Adrenal gland (tissue), 9 donors: ENCODE measurements at regions not wholly inside any gene's neighbourhood (a gene's known extent, or its start where the extent isn't known, plus 50 kb on each side); places are given as distances from the start of the nearest gene placed in this dataset.

Experiments
- DNase-seq, 7 donors: peaks; one replicate each; pipeline ENCODE4 v3.0.0-alpha.2; 2019 to 2020
- H3K27ac ChIP-seq, 5 donors: fragments of 200-600 bp; sonication (generic) in 4 of 5; 1 replicate in 3 of 5; 2 replicates in 2 of 5; pipeline versions ENCODE4 v1.5.1 to v1.8.0; 2016 to 2020; ENCODE audit warnings: mild to moderate bottlenecking in 1 of 5
- H3K27me3 ChIP-seq: fragments of 200-600 bp; 2 replicates; pipeline ENCODE4 v1.8.0; 2021
- H3K36me3 ChIP-seq, 2 donors: fragments of 200-600 bp; replicated peaks in 1 of 2; 1 replicate in 1 of 2; 2 replicates in 1 of 2; pipeline versions ENCODE4 v1.5.1 to v1.8.0; 2018 to 2022
- H3K4me1 ChIP-seq, 2 donors: fragments of 200-600 bp; replicated peaks in 1 of 2; 1 replicate in 1 of 2; 2 replicates in 1 of 2; pipeline versions ENCODE4 v1.5.1 to v1.8.0; 2018 to 2021
- H3K4me3 ChIP-seq, 4 donors: fragments of 200-600 bp; sonication (generic) in 3 of 4; one replicate each; pipeline ENCODE4 v1.5.1; 2016 to 2018
- H3K9me3 ChIP-seq, 3 donors: fragments of 200-600 bp; sonication (generic) in 1 of 3; replicated peaks in 1 of 3; 1 replicate in 2 of 3; 2 replicates in 1 of 3; pipeline versions ENCODE4 v1.5.1 to v1.8.0; 2016 to 2021
- POLR2A ChIP-seq, 2 donors: fragments of 450-650 bp; IDR thresholded peaks; one replicate each; pipeline ENCODE4 v1.6.1; 2017; ENCODE audit warnings: antibody characterized with exemption in 2 of 2, mild to moderate bottlenecking in 2 of 2, moderate library complexity in 1 of 2
- WGBS, 4 donors: extraction: QIAGEN DNeasy Blood & Tissue Kit in 2 of 4; methylation state at CpG; one replicate each; pipeline versions ENCODE4 v1.1.5 to v1.1.7; 2013 to 2017; 5-methylcytosine and 5-hydroxymethylcytosine counted together
- intact Hi-C, 2 donors: fragments of 100-400 bp; cut with DNase I; formaldehyde crosslinking; loops; one replicate each; pipeline versions ENCODE4 v1.14.1 to v1.15.0; 2022 to 2023
- TF ChIP-seq, protein P1 (sequence below), 6 experiments: fragments of 450-650 bp in 4 of 6; fragments of 200-600 bp in 2 of 6; sonication (generic) in 1 of 6; IDR thresholded peaks; 1 replicate in 5 of 6; 2 replicates in 1 of 6; pipeline versions ENCODE4 v1.5.1 to v1.8.0; 2016 to 2021; ENCODE audit warnings: antibody characterized with exemption in 6 of 6, mild to moderate bottlenecking in 2 of 6, moderate library complexity in 1 of 6
- donor health status: healthy with polysubstance abuse.
- donor health status: Bipolar disorder and iron deficiency.
- donor health status: DM: yes; HTN: yes; CAD: no.
- donor health status: DM: no; HTN: no; CAD: no.
- donor health status: DM: no; HTN: no; CAD: no.

- intact Hi-C loops = no loop called here
- no peaks in the 10 kb centered on the region for H3K4me1 ChIP-seq
- H3K4me3 ChIP-seq = no peak overlapping the region
- DNase-seq = no peak
- TF ChIP-seq, protein P1, sequence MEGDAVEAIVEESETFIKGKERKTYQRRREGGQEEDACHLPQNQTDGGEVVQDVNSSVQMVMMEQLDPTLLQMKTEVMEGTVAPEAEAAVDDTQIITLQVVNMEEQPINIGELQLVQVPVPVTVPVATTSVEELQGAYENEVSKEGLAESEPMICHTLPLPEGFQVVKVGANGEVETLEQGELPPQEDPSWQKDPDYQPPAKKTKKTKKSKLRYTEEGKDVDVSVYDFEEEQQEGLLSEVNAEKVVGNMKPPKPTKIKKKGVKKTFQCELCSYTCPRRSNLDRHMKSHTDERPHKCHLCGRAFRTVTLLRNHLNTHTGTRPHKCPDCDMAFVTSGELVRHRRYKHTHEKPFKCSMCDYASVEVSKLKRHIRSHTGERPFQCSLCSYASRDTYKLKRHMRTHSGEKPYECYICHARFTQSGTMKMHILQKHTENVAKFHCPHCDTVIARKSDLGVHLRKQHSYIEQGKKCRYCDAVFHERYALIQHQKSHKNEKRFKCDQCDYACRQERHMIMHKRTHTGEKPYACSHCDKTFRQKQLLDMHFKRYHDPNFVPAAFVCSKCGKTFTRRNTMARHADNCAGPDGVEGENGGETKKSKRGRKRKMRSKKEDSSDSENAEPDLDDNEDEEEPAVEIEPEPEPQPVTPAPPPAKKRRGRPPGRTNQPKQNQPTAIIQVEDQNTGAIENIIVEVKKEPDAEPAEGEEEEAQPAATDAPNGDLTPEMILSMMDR (IDR thresholded peaks at IDR 0.05) = no peak
- no peak for TF ChIP-seq POLR2A (IDR thresholded peaks at IDR 0.05)
- no peaks in the 10 kb centered on the region for H3K9me3 ChIP-seq
- H3K27ac ChIP-seq = no peak overlapping the region
- no peaks in the 10 kb centered on the region for H3K36me3 ChIP-seq
- 40 to 46% (median 44%) methylated on average over 3 of the region's 3 CpGs for WGBS, 4 donors
- no peaks in the 10 kb centered on the region for H3K27me3 ChIP-seq
Measured at GRCh38 chr14:26934151-26934550, 336.3 kb upstream of the NOVA1 start.

DNA sequence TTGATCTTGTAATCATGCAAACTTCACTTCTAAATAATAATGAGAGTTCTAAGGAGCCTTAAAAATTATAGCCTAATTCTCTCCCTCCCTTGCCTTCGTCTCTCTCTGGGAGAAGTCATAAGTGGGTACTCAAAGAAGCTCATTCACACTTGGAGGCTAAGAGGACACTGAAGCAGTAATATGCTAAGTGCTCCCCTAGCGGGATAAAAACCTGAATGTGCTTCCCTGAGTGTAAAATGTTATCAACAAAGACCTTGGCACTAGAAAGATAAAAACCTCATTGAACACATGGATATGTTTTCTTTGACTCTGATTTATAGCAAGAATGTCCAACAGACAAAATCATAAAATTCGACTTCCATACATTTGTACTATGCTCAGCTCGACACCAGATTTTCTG lies 337.9 kb upstream of the NOVA1 start:
- WGBS, 4 donors = 45 to 51% (median 47%) methylated on average over 4 of the region's 4 CpGs
- TF ChIP-seq, protein P1 (IDR thresholded peaks at IDR 0.05) = no peak
- no peak for TF ChIP-seq POLR2A (IDR thresholded peaks at IDR 0.05)
- no peaks in the 10 kb centered on the region for H3K27me3 ChIP-seq
- no peak for DNase-seq
- H3K4me3 ChIP-seq = no peak overlapping the region
- H3K36me3 ChIP-seq = no peaks in the 10 kb centered on the region
- H3K9me3 ChIP-seq = no peaks in the 10 kb centered on the region
- H3K4me1 ChIP-seq = no peaks in the 10 kb centered on the region
- intact Hi-C loops = no loop called here
- no peak overlapping the region for H3K27ac ChIP-seq

GRCh38 chr14:26938054-26938453 lies 340.2 kb upstream of the NOVA1 start:
- no peak for TF ChIP-seq POLR2A (IDR thresholded peaks at IDR 0.05)
- TF ChIP-seq, protein P1 (IDR thresholded peaks at IDR 0.05) = no peak
- WGBS, 4 donors = 75 to 92% (median 90%) methylated on average over 1 of the region's 1 CpG
- no peaks in the 10 kb centered on the region for H3K36me3 ChIP-seq
- intact Hi-C loops = no loop called here
- DNase-seq = no peak
- no peaks in the 10 kb centered on the region for H3K27me3 ChIP-seq
- no peak overlapping the region for H3K27ac ChIP-seq
- no peaks in the 10 kb centered on the region for H3K4me1 ChIP-seq
- H3K4me3 ChIP-seq = no peak overlapping the region
- H3K9me3 ChIP-seq = no peaks in the 10 kb centered on the region

- Histone ChIP-seq H3K27me3 (no peaks in the 10 kb centered on the region), H3K4me1 (no peaks in the 10 kb centered on the region), H3K9me3 (no peaks in the 10 kb centered on the region), H3K36me3 (no peaks in the 10 kb centered on the region), H3K4me3 (no peak overlapping the region), H3K27ac (no peak overlapping the region)
- TF ChIP-seq POLR2A (IDR thresholded peaks at IDR 0.05) = no peak
- TF ChIP-seq, protein P1 (IDR thresholded peaks at IDR 0.05) = no peak
- DNase-seq = no peak
- WGBS, 4 donors = 63 to 83% (median 72%) methylated on average over 2 of the region's 2 CpGs
- intact Hi-C loops = no loop called here
Measured at GRCh38 chr14:26939755-26940154, 341.9 kb upstream of the NOVA1 start.
